ENCODE measurements at regions not wholly inside any gene's neighbourhood (a gene's known extent, or its start where the extent isn't known, plus 50 kb on each side); places are given as distances from the start of the nearest gene placed in this dataset.
"Not testable (repeated sequence)": the region's sequence is repeated elsewhere in the genome, so short reads cannot be mapped to it uniquely, and the experiment has no call there.

GRCh38 chr3:95449841-95450240 is 1364.6 kb upstream of the EPHA6 start:
- DNase-seq (ENCODE audit: low read depth), result no peak

DNA sequence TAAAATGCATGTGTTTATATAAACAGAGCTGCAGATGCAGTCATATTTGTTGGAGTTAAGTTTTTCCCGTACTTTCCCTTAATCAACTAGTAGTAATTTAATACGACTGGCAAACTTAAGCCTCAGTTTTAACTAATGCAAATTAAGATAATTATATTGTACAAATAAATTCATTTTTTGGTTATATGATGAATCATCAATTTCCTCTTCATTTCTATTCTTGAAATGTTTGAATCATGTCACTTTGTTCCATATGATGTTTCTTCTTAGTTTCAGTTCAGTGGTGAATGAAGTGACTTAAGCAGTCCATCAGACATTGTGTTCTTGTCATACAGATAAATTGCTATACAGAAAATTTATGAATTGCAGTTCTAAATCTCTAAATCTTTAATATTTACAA is 1361.2 kb upstream of the EPHA6 start:
- no peak for DNase-seq (ENCODE audit: low read depth)

- DNase-seq (ENCODE audit: low read depth), result no peak
These were observed 1357.6 kb upstream of the EPHA6 start for GRCh38 chr3:95456835-95457234.

DNA sequence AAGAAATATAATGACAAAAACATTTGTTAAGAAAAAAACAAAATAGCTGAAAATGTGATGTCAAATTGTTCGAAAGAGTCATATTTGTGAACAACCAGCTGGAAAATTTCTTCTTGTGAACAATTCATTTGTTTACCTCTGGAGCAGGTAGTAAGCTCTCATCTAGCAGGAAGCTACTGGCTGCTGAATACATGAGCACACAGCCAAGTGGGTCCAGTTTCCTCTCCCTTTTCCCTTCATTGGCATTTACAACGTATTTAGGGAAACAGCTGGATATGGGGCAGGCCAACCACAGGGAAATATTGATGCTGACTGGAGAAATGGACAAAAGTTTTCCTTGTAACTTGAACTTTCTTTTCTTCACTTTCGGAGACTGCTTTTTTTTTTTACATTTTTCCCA is 1354.7 kb upstream of the EPHA6 start:
- no peak for DNase-seq (ENCODE audit: low read depth)

- DNase-seq (ENCODE audit: low read depth), result no peak
These were observed 1354.1 kb upstream of the EPHA6 start for GRCh38 chr3:95460274-95460673.

DNA sequence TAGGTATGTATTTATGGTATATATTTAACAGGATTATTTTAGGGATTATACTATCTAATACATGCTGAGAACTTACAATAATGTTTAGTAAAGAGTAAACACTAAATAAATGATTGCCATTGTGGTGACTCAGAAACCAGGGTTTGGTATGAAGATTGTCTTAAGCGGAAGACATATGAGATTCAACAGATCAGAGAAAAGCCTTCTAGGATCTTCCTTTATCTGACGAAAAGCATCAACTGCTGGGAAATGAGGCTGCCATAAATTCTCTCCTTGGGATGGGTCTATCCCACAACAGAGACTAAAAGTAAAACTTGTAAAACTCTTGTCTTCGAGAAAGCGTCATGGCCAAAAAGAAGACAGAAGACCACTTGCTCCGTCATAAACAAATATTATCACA is 1352.2 kb upstream of the EPHA6 start:
- no peak for DNase-seq (ENCODE audit: low read depth)

GRCh38 chr3:95464346-95464745 is 1350.0 kb upstream of the EPHA6 start:
- DNase-seq (ENCODE audit: low read depth), result no peak

GRCh38 chr3:95468331-95468730 is 1346.1 kb upstream of the EPHA6 start:
- no peak for DNase-seq (ENCODE audit: low read depth)

GRCh38 chr3:95474338-95474737 is 1340.1 kb upstream of the EPHA6 start:
- DNase-seq (ENCODE audit: low read depth), result no peak

DNA sequence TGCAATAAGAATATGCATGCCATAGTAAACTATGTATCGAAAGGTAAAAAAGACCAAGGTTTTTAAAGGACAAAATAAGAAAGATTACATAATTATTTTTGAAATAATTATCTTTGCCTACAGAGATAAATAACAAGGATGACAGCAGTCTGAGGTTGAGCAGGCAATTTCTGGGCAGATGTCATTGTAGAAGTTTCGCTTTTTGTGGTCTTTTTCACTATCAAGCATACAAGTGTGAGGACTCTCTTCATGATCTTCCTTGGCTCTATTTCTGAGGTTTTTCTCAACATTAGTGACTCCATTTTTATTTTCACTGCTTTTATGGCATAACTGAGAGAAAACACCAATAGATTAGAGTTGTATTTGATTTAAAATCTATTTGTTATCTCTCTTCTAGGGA is 1337.9 kb upstream of the EPHA6 start:
- no peak for DNase-seq (ENCODE audit: low read depth)

DNA sequence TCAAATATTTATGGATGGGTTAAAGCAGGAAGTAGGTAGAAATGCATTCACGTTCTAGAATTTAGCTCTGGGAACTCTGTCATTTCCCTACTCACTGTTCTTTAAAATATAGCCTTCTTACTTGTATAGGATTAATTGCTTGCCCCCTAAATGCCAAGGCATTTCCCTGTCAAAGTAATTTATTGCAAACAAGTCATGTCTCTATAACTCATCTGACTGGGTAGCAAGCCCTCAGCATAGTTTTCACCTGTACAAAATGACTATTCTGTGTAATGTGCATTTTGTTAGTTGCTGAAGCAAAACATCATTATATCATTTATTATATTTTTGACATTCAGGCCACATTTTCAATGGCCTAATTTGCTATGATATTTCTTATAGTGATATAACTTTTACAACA is 1308.2 kb upstream of the EPHA6 start:
- no peak for DNase-seq (ENCODE audit: low read depth)

GRCh38 chr3:95508124-95508523 is 1306.3 kb upstream of the EPHA6 start:
- DNase-seq (ENCODE audit: low read depth), result no peak

- DNase-seq (ENCODE audit: low read depth), result no peak
These were observed 1302.6 kb upstream of the EPHA6 start for GRCh38 chr3:95511828-95512227.

DNA sequence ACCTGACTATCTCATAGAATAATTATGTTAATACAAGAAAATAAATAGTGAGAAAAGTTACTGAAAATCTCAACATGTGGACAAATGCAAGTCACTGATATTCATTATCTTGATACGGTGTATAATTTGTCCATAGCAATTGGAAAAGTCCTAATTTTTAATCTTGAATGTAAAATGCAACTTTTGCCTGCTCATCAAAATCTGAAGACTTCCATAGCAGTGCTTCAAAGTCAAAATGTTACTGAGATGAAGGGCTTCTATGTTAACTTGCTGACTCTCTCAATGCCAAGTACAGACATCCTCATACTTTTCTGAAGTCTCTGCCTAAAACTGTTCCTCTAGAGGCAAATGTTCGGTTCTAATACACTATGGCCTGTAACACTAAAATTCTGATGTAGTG is 1300.1 kb upstream of the EPHA6 start:
- no peak for DNase-seq (ENCODE audit: low read depth)

GRCh38 chr3:95521396-95521795 is 1293.0 kb upstream of the EPHA6 start:
- DNase-seq (ENCODE audit: low read depth), result no peak

GRCh38 chr3:95522449-95522848 is 1291.9 kb upstream of the EPHA6 start:
- DNase-seq (ENCODE audit: low read depth), result no peak

DNA sequence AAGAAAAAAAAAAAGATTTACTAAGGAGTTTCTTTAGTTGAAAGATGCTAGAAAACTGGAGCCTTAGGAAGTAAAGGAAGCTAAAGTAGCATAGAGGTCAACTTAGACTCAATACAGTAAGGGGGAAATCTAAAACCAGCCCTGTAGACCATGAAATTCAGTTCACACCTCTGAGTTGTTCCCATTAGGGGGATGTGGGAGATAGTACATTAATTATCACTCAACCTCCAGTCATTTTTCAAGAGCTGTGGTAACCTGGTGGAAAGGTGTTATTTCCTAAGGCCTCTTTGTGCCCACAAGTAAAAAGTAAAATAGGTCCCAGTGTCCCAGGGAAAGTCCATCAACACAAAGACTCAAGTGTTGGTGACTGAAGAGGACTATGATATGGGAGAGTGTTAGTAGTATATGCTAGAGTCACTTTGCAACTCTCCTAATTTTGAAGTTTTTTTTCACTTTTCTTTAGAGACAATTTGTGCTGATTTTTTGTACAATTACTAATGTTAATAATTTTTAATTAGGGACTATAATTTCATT is 1274.4 kb upstream of the EPHA6 start:
- no peak for DNase-seq (ENCODE audit: low read depth)

DNA sequence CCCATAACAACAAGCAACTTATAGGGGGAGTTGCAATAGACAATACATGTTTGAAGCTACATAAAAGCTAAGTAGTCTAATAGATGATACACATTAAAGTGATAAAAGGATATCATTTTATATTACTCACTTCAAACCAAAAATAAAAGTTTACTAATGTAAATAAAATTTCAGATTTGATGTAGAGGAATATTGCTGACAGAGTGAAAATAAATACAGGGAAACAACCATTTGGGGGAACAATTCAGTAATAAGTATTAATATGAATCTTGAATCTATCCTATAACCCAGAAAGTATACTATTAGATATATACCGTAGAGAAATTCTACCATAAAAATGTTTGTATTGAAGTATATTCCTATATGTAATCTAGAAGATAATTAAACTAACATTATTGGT is 1248.9 kb upstream of the EPHA6 start:
- no peak for DNase-seq (ENCODE audit: low read depth)

DNA sequence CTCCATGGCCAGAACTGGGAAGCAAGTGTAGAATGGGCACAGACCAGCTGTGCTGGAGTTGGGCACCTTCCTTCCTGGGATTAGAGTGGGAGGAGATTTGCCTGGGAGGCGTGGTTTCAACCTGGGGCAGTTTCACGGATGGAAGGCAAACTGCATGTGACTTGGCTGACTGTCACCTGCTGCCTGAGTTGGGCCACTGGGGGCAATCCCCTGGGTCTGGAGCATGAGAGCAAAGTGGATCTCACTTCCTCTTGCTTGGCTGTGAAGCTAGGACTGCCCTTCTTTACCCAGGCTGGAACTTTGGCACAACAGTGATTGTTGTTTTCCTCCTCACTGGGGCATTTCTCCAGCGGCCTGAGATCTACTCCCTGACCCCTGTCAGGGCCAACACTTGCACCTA is 1247.0 kb upstream of the EPHA6 start:
- DNase-seq (ENCODE audit: low read depth), result no peak

DNA sequence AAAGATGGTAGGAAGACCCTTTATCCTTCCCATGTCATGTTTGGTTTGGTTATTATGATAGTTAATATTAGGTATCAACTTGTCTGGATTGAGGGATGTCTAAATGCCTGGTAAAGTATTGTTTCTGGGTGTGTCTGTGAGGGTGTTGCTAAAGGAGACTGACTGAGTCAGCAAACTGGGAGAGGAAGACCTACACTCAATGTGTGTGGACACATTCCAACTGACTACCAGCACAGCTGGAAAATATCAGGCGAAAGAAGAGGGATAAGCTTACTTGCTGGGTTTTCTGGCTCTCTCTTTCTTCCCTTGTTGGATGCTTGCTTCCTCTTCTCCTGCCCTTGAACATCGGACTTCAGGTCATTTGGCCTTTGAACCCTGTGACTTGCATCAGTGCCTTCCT is 1227.6 kb upstream of the EPHA6 start:
- DNase-seq (ENCODE audit: low read depth), result no peak

GRCh38 chr3:95587641-95588040 is 1226.8 kb upstream of the EPHA6 start:
- not testable (repeated sequence) for DNase-seq (ENCODE audit: low read depth)

DNA sequence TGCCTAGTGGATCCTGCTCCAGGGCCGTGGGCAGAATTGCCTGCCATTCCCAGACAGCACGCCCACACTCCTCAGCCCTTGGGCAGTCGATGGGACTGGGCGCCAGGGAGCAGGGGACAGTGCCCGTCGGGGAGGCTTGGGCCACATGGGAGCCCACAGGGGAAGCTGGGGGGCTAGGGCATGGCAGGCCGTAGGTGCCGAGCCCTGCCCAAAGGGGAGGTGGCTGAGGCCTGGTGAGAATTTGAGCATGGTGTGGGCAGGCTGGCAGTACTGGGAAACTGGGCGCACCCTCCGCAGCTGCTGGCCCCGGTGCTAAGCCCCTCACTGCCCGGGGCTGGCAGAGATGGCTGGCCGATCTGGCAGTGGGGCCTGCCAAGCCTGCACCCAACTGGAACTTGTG is 1225.9 kb upstream of the EPHA6 start:
- DNase-seq (ENCODE audit: low read depth), result no peak

DNA sequence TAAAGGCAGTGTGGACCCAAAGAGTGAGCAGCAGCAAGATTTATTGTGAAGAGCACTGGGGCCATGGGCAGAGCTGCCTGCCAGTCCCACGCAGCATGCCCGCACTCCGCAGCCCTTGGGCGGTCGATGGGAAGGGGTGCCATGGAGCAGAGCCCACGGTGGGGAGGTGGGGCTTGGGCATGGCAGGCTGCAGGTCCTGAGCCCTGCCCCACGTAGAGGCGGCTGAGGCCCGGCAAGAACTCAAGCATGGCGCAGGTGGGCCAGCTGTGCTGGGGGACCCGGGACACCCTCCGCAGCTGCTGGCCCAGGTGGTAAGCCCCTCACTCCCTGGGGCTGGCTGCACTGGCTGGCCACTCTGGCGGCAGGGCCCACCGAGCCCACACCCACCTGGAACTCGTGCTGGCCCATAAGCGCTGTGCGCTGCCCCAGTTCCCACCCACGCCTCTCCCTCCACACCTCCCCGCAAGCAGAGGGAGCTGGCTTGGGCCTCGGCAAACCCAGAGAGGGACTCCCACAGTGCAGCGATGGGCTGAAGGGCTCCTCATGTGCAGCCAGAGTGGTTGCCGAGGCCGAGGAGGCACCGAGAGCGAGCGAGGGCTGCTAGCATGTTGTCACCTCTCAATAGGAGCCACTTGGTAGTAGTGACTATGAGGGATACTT is 1218.8 kb upstream of the EPHA6 start:
- no peak for DNase-seq (ENCODE audit: low read depth)

DNA sequence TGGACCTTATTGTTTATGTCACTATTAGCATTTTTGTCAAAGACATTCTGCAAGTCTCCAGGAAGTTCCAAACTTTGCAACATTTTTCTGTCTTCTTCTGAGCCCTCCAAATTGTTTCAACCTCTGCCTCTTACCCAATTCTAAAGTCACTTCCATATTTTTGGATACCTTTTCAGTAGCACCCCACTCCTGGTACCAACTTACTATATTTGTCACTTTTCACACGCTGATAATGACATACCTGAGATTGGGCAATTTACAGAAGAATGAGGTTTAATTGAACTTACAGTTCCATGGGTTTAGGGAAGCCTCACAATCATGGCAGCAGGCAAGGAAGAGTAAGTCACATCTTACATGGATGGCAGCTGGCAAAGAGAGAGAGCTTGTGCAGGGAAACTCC is 1206.5 kb upstream of the EPHA6 start:
- DNase-seq (ENCODE audit: low read depth), result no peak
